HEK293 (cell line): ENCODE measurements at regions not wholly inside any gene's neighbourhood (a gene's known extent, or its start where the extent isn't known, plus 50 kb on each side); places are given as distances from the start of the nearest gene placed in this dataset.
"Not testable (repeated sequence)": the region's sequence is repeated elsewhere in the genome, so short reads cannot be mapped to it uniquely, and the experiment has no call there.

Experiments
- CTCF ChIA-PET: fragments of 350-600 bp; formaldehyde crosslinking; extraction: SDS; loops from one replicate; lab custom pipeline; 2021; ENCODE audit warnings: antibody characterized with exemption; lab: Yijun Ruan, JAX
- POLR2A ChIA-PET: fragments of 300-600 bp; formaldehyde crosslinking; extraction: SDS; loops from one replicate; lab custom pipeline; 2020; ENCODE audit warnings: antibody characterized with exemption, inconsistent platforms; lab: Yijun Ruan, JAX
- H3K27ac ChIP-seq: fragments of 200-500 bp; sonication (Bioruptor generic); 2 replicates; pipeline ENCODE4 v1.5.1; 2014; ENCODE audit warnings: low read depth, low read length, control low read depth, inconsistent platforms; ENCODE audit errors: extremely low read depth
- H3K36me3 ChIP-seq, 2 experiments: fragments of 200-500 bp in 1 of 2; sonication (Bioruptor generic) in 1 of 2; 1 replicate in 1 of 2; 2 replicates in 1 of 2; pipeline ENCODE4 v1.5.1; 2014 to 2017; ENCODE audit warnings: inconsistent platforms in 2 of 2, low read length in 2 of 2; ENCODE audit not compliant: control insufficient read depth in 2 of 2, insufficient read depth in 1 of 2
- H3K4me1 ChIP-seq: fragments of 200-500 bp; sonication (Bioruptor generic); 2 replicates; pipeline ENCODE4 v1.5.1; 2014; ENCODE audit warnings: mild to moderate bottlenecking, low read length, inconsistent platforms; ENCODE audit not compliant: control insufficient read depth, insufficient read depth
- H3K4me3 ChIP-seq: 2 replicates; pipeline ENCODE4 v1.5.1; 2011; ENCODE audit warnings: low read depth, mild to moderate bottlenecking, control low read depth, low read length, moderate library complexity
- H3K9me3 ChIP-seq: fragments of 200-500 bp; sonication (Bioruptor generic); 2 replicates; pipeline ENCODE4 v1.5.1; 2014; ENCODE audit warnings: low read depth, low read length, inconsistent platforms; ENCODE audit not compliant: control insufficient read depth, insufficient read depth
- AEBP2 ChIP-seq: fragments of 450-650 bp; formaldehyde crosslinking; IDR thresholded peaks from 2 replicates; pipeline ENCODE4 v1.5.1; 2016; ENCODE audit warnings: missing biosample characterization, missing genetic modification characterization, borderline replicate concordance
- GFI1B ChIP-seq: fragments of 450-650 bp; formaldehyde crosslinking; IDR thresholded peaks from 2 replicates; pipeline ENCODE4 v1.5.1; 2016; ENCODE audit warnings: missing biosample characterization, missing genetic modification characterization
- GLI2 ChIP-seq: fragments of 450-650 bp; formaldehyde crosslinking; IDR thresholded peaks from 2 replicates; pipeline ENCODE4; 2017; ENCODE audit warnings: missing biosample characterization, missing genetic modification characterization, low read depth, borderline replicate concordance
- GLIS2 ChIP-seq: fragments of 450-650 bp; formaldehyde crosslinking; IDR thresholded peaks from 2 replicates; pipeline ENCODE4 v1.5.1; 2016; ENCODE audit warnings: missing biosample characterization, missing genetic modification characterization
- HOXA7 ChIP-seq: sonication (generic); formaldehyde crosslinking; IDR thresholded peaks from 2 replicates; pipeline ENCODE4 v1.8.1; 2022; ENCODE audit warnings: missing genetic modification reagents, borderline replicate concordance
- INSM2 ChIP-seq: fragments of 450-650 bp; formaldehyde crosslinking; IDR thresholded peaks from 2 replicates; pipeline ENCODE4 v1.5.1; 2016; ENCODE audit warnings: missing biosample characterization, missing genetic modification characterization
- TCF7L2 ChIP-seq: IDR thresholded peaks from 2 replicates; pipeline ENCODE4 v1.6.1; 2011; ENCODE audit warnings: low read depth, mild to moderate bottlenecking, inconsistent platforms, low read length, moderate library complexity, borderline replicate concordance
- YY2 ChIP-seq: fragments of 450-650 bp; formaldehyde crosslinking; IDR thresholded peaks from 2 replicates; pipeline ENCODE4 v1.5.1; 2016; ENCODE audit warnings: missing biosample characterization, missing genetic modification characterization
- ZBTB17 ChIP-seq: fragments of 450-650 bp; formaldehyde crosslinking; IDR thresholded peaks from 2 replicates; pipeline ENCODE4 v1.5.1; 2016; ENCODE audit warnings: missing biosample characterization, missing genetic modification characterization
- ZFHX2 ChIP-seq: fragments of 450-650 bp; formaldehyde crosslinking; conservative IDR thresholded peaks from 2 replicates; pipeline ENCODE4 v1.5.1; 2016; ENCODE audit warnings: missing biosample characterization, missing genetic modification characterization
- ZNF221 ChIP-seq: fragments of 450-650 bp; formaldehyde crosslinking; IDR thresholded peaks from 2 replicates; pipeline ENCODE4 v1.5.1; 2017; ENCODE audit warnings: missing biosample characterization, missing genetic modification characterization, borderline replicate concordance
- ZNF248 ChIP-seq: fragments of 450-650 bp; formaldehyde crosslinking; IDR thresholded peaks from 2 replicates; pipeline ENCODE4 v1.5.1; 2017; ENCODE audit warnings: missing biosample characterization, missing genetic modification characterization
- ZNF521 ChIP-seq: fragments of 450-650 bp; formaldehyde crosslinking; IDR thresholded peaks from 2 replicates; pipeline ENCODE4 v1.5.1; 2017; ENCODE audit warnings: missing biosample characterization, mild to moderate bottlenecking, missing genetic modification characterization
- ZNF658 ChIP-seq: fragments of 450-650 bp; formaldehyde crosslinking; IDR thresholded peaks from 2 replicates; pipeline ENCODE4; 2016; ENCODE audit warnings: missing biosample characterization, missing genetic modification characterization
- ZNF76 ChIP-seq: fragments of 450-650 bp; formaldehyde crosslinking; IDR thresholded peaks from 2 replicates; pipeline ENCODE4; 2016; ENCODE audit warnings: low read depth, missing biosample characterization, missing genetic modification characterization, borderline replicate concordance
- ZNF785 ChIP-seq: fragments of 450-650 bp; formaldehyde crosslinking; IDR thresholded peaks from 2 replicates; pipeline ENCODE4 v1.5.1; 2016; ENCODE audit warnings: missing biosample characterization, missing genetic modification characterization
- TF ChIP-seq, protein P1 (sequence below): fragments of 450-650 bp; formaldehyde crosslinking; IDR thresholded peaks from 2 replicates; pipeline ENCODE4 v1.5.1; 2017; ENCODE audit warnings: missing biosample characterization, missing genetic modification characterization
- TF ChIP-seq, protein P2 (sequence below): fragments of 450-650 bp; formaldehyde crosslinking; IDR thresholded peaks from 2 replicates; pipeline ENCODE4 v1.5.1; 2016; ENCODE audit warnings: missing biosample characterization, missing genetic modification characterization
- TF ChIP-seq, protein P3 (sequence below): fragments of 450-650 bp; formaldehyde crosslinking; IDR thresholded peaks from 2 replicates; pipeline ENCODE4 v1.5.1; 2016; ENCODE audit warnings: missing biosample characterization, missing genetic modification characterization
- TF ChIP-seq, protein P4 (sequence below): fragments of 450-650 bp; formaldehyde crosslinking; optimal IDR thresholded peaks from 2 replicates; pipeline ENCODE3; 2016; ENCODE audit warnings: missing biosample characterization, mild to moderate bottlenecking, missing genetic modification characterization
- TF ChIP-seq, protein P5 (sequence below): fragments of 450-650 bp; formaldehyde crosslinking; IDR thresholded peaks from 2 replicates; pipeline ENCODE4 v1.5.1; 2016; ENCODE audit warnings: missing biosample characterization, missing genetic modification characterization

DNA sequence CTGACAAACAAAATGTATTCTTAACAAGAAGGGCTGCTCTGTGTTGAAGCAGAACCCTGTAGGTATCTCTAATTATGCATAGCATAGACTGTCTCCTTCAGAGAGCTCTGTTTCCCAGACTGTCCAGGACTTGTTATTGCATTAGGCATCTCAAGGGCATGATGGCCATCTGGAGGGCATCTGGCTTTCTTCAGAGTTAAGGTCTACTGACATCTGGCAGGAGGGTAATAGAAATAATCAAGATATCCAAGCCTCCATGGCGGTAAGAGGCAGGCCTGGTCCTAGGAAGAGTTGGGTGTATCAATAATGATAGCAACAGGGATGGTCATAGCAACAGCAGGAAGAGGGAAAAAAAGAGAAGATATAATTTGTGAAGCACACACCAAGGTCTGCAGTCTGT lies 161.2 kb downstream of the TTC8 start (continued):
- TF ChIP-seq TCF7L2, result no peak
- no peak for TF ChIP-seq INSM2 (tag by site-specific recombination)
- no peak for TF ChIP-seq YY2 (tag by site-specific recombination)
- no peak for TF ChIP-seq GFI1B
- TF ChIP-seq HOXA7 (CRISPR knock-in tag), result no peak
- TF ChIP-seq GLI2 (tag by site-specific recombination), result no peak
- no peak for TF ChIP-seq ZNF248 (tag by site-specific recombination)
- TF ChIP-seq GLIS2 (tag by site-specific recombination), result no peak

GRCh38 chr14:88986146-88986841 lies 161.8 kb downstream of the TTC8 start:
- Histone ChIP-seq H3K9me3 (no peaks in the 10 kb centered on the region), H3K4me1 (no peaks in the 10 kb centered on the region), H3K4me3 (no peak overlapping the region), H3K36me3 (no peaks in the 10 kb centered on the region), H3K27ac (no peak overlapping the region)
- POLR2A ChIA-PET, result no interaction called here
- CTCF ChIA-PET, result no interaction called here
- TF ChIP-seq ZNF76 (tag by site-specific recombination) (no peak), ZNF658 (no peak), GLIS2 (tag by site-specific recombination) (no peak), ZNF521 (tag by site-specific recombination) (no peak), ZNF221 (tag by site-specific recombination) (no peak), ZFHX2 (tag by site-specific recombination) (no peak), AEBP2 (no peak), ZNF785 (tag by site-specific recombination) (no peak), ZBTB17 (tag by site-specific recombination) (no peak)
- TF ChIP-seq, protein P1, sequence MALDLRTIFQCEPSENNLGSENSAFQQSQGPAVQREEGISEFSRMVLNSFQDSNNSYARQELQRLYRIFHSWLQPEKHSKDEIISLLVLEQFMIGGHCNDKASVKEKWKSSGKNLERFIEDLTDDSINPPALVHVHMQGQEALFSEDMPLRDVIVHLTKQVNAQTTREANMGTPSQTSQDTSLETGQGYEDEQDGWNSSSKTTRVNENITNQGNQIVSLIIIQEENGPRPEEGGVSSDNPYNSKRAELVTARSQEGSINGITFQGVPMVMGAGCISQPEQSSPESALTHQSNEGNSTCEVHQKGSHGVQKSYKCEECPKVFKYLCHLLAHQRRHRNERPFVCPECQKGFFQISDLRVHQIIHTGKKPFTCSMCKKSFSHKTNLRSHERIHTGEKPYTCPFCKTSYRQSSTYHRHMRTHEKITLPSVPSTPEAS (tag by site-specific recombination), result no peak
- TF ChIP-seq, protein P2, sequence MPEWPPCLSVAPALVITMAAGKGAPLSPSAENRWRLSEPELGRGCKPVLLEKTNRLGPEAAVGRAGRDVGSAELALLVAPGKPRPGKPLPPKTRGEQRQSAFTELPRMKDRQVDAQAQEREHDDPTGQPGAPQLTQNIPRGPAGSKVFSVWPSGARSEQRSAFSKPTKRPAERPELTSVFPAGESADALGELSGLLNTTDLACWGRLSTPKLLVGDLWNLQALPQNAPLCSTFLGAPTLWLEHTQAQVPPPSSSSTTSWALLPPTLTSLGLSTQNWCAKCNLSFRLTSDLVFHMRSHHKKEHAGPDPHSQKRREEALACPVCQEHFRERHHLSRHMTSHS (tag by site-specific recombination), result no peak
- TF ChIP-seq, protein P3, sequence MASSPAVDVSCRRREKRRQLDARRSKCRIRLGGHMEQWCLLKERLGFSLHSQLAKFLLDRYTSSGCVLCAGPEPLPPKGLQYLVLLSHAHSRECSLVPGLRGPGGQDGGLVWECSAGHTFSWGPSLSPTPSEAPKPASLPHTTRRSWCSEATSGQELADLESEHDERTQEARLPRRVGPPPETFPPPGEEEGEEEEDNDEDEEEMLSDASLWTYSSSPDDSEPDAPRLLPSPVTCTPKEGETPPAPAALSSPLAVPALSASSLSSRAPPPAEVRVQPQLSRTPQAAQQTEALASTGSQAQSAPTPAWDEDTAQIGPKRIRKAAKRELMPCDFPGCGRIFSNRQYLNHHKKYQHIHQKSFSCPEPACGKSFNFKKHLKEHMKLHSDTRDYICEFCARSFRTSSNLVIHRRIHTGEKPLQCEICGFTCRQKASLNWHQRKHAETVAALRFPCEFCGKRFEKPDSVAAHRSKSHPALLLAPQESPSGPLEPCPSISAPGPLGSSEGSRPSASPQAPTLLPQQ, result no peak
- TF ChIP-seq, protein P4, sequence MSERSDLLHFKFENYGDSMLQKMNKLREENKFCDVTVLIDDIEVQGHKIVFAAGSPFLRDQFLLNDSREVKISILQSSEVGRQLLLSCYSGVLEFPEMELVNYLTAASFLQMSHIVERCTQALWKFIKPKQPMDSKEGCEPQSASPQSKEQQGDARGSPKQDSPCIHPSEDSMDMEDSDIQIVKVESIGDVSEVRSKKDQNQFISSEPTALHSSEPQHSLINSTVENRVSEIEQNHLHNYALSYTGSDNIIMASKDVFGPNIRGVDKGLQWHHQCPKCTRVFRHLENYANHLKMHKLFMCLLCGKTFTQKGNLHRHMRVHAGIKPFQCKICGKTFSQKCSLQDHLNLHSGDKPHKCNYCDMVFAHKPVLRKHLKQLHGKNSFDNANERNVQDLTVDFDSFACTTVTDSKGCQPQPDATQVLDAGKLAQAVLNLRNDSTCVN (tag by site-specific recombination), result no peak
- TF ChIP-seq, protein P5, sequence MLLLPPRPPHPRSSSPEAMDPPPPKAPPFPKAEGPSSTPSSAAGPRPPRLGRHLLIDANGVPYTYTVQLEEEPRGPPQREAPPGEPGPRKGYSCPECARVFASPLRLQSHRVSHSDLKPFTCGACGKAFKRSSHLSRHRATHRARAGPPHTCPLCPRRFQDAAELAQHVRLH (tag by site-specific recombination), result no peak

DNA sequence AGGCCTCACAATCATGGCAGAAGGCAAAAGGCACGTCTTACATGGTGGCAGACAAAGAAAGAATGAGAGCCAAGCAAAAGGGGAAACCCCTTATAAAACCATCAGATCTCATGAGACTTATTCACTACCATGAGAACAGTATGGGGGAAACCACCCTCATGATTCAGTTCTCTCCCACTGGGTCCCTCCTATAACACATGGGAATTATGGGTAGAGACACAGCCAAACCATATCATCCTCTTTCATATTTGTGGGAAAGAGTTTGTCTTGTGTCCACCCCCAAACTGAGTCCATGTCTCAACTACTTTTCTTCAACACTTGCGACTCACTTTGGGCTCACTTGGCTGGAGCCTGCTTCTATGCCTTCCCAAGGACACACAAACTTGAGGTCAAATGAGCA lies 162.5 kb downstream of the TTC8 start:
- POLR2A ChIA-PET, H3K4me3 ChIP-seq, CTCF ChIA-PET, H3K27ac ChIP-seq, H3K9me3 ChIP-seq, H3K36me3 ChIP-seq, H3K4me1 ChIP-seq: not testable (repeated sequence)
